Fibroblast of lung (primary cell): ENCODE measurements at regions not wholly inside any gene's neighbourhood (a gene's known extent, or its start where the extent isn't known, plus 50 kb on each side); places are given as distances from the start of the nearest gene placed in this dataset.

ENCODE experiments used
- DNase-seq, 2 donors: peaks; one replicate each; pipeline versions ENCODE4 v3.0.0 to v3.0.0-alpha.2; 2010; ENCODE audit warnings: low read depth in 2 of 2
- H2AFZ ChIP-seq: 2 replicates; pipeline ENCODE4 v1.5.1; 2012; ENCODE audit warnings: low read length, control low read depth, inconsistent platforms
- H3K27ac ChIP-seq: 2 replicates; pipeline ENCODE4 v1.5.1; 2011; ENCODE audit warnings: low read length, control low read depth; ENCODE audit not compliant: insufficient read depth
- H3K27me3 ChIP-seq: 2 replicates; pipeline ENCODE4 v1.5.1; 2011; ENCODE audit warnings: mild to moderate bottlenecking, low read length; ENCODE audit not compliant: control insufficient read depth, insufficient read depth
- H3K36me3 ChIP-seq: 2 replicates; pipeline ENCODE4 v1.5.1; 2011; ENCODE audit warnings: low read length; ENCODE audit not compliant: control insufficient read depth, insufficient read depth
- H3K4me1 ChIP-seq: 2 replicates; pipeline ENCODE4 v1.5.1; 2011; ENCODE audit warnings: low read length; ENCODE audit not compliant: control insufficient read depth, insufficient read depth; ENCODE audit errors: extremely low read depth
- H3K4me2 ChIP-seq: 2 replicates; pipeline ENCODE4 v1.5.1; 2011; ENCODE audit warnings: low read length, control low read depth; ENCODE audit not compliant: insufficient read depth; ENCODE audit errors: extremely low read depth
- H3K4me3 ChIP-seq, 4 experiments: fragments of 200-600 bp in 1 of 4; sonication (generic) in 1 of 4; replicated peaks in 1 of 4; 2 replicates each; pipeline ENCODE4 v1.5.1; 2011 to 2016; ENCODE audit warnings: low read length in 4 of 4, low read depth in 3 of 4, mild to moderate bottlenecking in 3 of 4, control low read depth in 2 of 4, inconsistent platforms in 1 of 4, mixed read lengths in 1 of 4; ENCODE audit not compliant: insufficient read depth in 1 of 4; ENCODE audit errors: control extremely low read depth in 1 of 4
- H3K79me2 ChIP-seq: 2 replicates; pipeline ENCODE4 v1.5.1; 2012; ENCODE audit warnings: mild to moderate bottlenecking, low read length, inconsistent platforms; ENCODE audit not compliant: control insufficient read depth, insufficient read depth
- H3K9ac ChIP-seq: 2 replicates; pipeline ENCODE4 v1.5.1; 2011; ENCODE audit warnings: mild to moderate bottlenecking, low read length, control low read depth; ENCODE audit not compliant: insufficient read depth
- H3K9me3 ChIP-seq: 2 replicates; pipeline ENCODE4 v1.5.1; 2012; ENCODE audit warnings: low read depth, low read length; ENCODE audit not compliant: control insufficient read depth, insufficient read depth
- H4K20me1 ChIP-seq: 2 replicates; pipeline ENCODE4 v1.5.1; 2011; ENCODE audit warnings: low read length; ENCODE audit not compliant: control insufficient read depth, insufficient read depth; ENCODE audit errors: extremely low read depth
- EZH2 ChIP-seq: IDR thresholded peaks from 2 replicates; pipeline ENCODE4 v1.5.1; 2012; ENCODE audit warnings: low read length, control low read depth, mild to moderate bottlenecking; ENCODE audit errors: missing control alignments
- TF ChIP-seq, protein P1 (sequence below), 2 donors: IDR thresholded peaks in 1 of 2; conservative IDR thresholded peaks in 1 of 2; 1 replicate in 1 of 2; 2 replicates in 1 of 2; pipeline ENCODE4 v1.5.1; 2011 to 2012; ENCODE audit warnings: low read length in 2 of 2, control low read depth in 1 of 2, inconsistent platforms in 1 of 2, low read depth in 1 of 2, mild to moderate bottlenecking in 1 of 2

DNA sequence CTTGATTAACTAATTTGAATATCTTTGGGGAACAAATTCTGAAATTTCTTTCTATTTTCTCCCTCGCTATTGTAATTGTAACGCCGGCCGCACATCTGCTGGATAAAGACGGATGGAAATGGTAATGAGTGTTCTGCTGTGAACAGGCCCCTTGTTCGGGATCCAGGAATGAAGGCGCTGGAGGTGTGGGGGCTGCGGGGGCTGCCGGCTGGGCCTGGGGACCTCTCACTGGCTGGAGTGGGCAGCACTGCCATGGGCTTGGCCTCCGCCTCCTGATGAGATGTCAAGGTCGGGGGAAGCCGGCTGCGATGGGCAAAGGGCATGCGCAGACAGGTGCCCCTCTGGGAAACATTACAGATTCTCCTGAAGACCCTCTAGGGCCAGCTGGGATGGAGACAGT lies 175.4 kb downstream of the PHETA1 start:
- Histone ChIP-seq H3K79me2 (no peaks in the 10 kb centered on the region), H3K4me2 (no peak overlapping the region), H4K20me1 (no peaks in the 10 kb centered on the region), H2AFZ (no peak overlapping the region), H3K36me3 (no peaks in the 10 kb centered on the region), H3K9ac (no peak overlapping the region), H3K27me3 (no peaks in the 10 kb centered on the region), H3K9me3 (no peaks in the 10 kb centered on the region), H3K4me1 (no peaks in the 10 kb centered on the region), H3K4me3 (no peak overlapping the region), H3K27ac (no peak overlapping the region)
- no peak for DNase-seq
- no peak for TF ChIP-seq EZH2
- TF ChIP-seq, protein P1, sequence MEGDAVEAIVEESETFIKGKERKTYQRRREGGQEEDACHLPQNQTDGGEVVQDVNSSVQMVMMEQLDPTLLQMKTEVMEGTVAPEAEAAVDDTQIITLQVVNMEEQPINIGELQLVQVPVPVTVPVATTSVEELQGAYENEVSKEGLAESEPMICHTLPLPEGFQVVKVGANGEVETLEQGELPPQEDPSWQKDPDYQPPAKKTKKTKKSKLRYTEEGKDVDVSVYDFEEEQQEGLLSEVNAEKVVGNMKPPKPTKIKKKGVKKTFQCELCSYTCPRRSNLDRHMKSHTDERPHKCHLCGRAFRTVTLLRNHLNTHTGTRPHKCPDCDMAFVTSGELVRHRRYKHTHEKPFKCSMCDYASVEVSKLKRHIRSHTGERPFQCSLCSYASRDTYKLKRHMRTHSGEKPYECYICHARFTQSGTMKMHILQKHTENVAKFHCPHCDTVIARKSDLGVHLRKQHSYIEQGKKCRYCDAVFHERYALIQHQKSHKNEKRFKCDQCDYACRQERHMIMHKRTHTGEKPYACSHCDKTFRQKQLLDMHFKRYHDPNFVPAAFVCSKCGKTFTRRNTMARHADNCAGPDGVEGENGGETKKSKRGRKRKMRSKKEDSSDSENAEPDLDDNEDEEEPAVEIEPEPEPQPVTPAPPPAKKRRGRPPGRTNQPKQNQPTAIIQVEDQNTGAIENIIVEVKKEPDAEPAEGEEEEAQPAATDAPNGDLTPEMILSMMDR (conservative IDR thresholded peaks at IDR 0.05 in 1 of 2, IDR thresholded peaks at IDR 0.05 in 1 of 2; ENCODE audit: low read depth in 1 of 2, low read length in 2 of 2), result no peak

GRCh38 chr12:111193067-111193466 lies 175.8 kb downstream of the PHETA1 start:
- no peak for DNase-seq
- H3K36me3 ChIP-seq, result no peaks in the 10 kb centered on the region

DNA sequence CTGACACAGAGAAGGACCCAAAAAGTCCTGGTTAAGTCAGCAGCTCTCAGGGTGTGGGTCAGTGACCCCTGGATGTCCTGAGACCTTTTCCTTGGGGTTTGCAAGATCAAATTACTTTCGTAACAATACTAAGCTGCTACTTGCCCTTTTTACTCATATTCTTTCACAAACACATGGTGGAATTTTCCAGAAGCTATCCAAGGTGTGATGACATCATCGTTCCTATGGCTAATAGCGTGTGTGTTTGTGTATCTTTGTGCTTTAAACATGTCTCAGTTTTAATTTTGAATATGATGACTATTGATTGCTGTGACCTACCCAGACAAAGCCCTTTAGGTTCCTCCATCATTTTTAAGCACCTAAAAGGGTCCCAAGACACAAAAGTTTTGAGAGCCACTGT lies 176.2 kb downstream of the PHETA1 start:
- no peak overlapping the region for H3K4me3 ChIP-seq
- no peak overlapping the region for H3K4me2 ChIP-seq
- no peaks in the 10 kb centered on the region for H4K20me1 ChIP-seq
- no peaks in the 10 kb centered on the region for H3K36me3 ChIP-seq
- no peak overlapping the region for H2AFZ ChIP-seq
- H3K27ac ChIP-seq, result no peak overlapping the region
- no peak overlapping the region for H3K9ac ChIP-seq
- H3K4me1 ChIP-seq, result no peaks in the 10 kb centered on the region
- no peaks in the 10 kb centered on the region for H3K79me2 ChIP-seq
- no peak for DNase-seq
- TF ChIP-seq, protein P1 (conservative IDR thresholded peaks at IDR 0.05 in 1 of 2, IDR thresholded peaks at IDR 0.05 in 1 of 2; ENCODE audit: low read depth in 1 of 2, low read length in 2 of 2), result no peak
- no peak for TF ChIP-seq EZH2
- no peaks in the 10 kb centered on the region for H3K27me3 ChIP-seq
- no peaks in the 10 kb centered on the region for H3K9me3 ChIP-seq

More at GRCh38 chr12:111193067-111193466, 175.8 kb downstream of the PHETA1 start:
- H3K9me3 ChIP-seq, result no peaks in the 10 kb centered on the region
- no peak overlapping the region for H3K4me3 ChIP-seq
- H3K27ac ChIP-seq, result no peak overlapping the region
- no peak overlapping the region for H3K9ac ChIP-seq
- no peak overlapping the region for H3K4me2 ChIP-seq
- TF ChIP-seq EZH2, result no peak
- TF ChIP-seq, protein P1 (conservative IDR thresholded peaks at IDR 0.05 in 1 of 2, IDR thresholded peaks at IDR 0.05 in 1 of 2; ENCODE audit: low read depth in 1 of 2, low read length in 2 of 2), result no peak
- no peaks in the 10 kb centered on the region for H3K79me2 ChIP-seq
- H2AFZ ChIP-seq, result no peak overlapping the region
- no peaks in the 10 kb centered on the region for H4K20me1 ChIP-seq
- no peaks in the 10 kb centered on the region for H3K4me1 ChIP-seq
- H3K27me3 ChIP-seq, result no peaks in the 10 kb centered on the region
